HCT116 (cell line): ENCODE measurements at regions not wholly inside any gene's neighbourhood (a gene's known extent, or its start where the extent isn't known, plus 50 kb on each side); places are given as distances from the start of the nearest gene placed in this dataset.

Experiments used
- ATAC-seq: fragments of 200-7000 bp; cut with Tn5 transposase; 2 replicates; pipeline ENCODE4 v1.9.1; 2020; ENCODE audit warnings: mild to moderate bottlenecking, moderate library complexity
- BruUV-seq: library from RNA; stranded (reverse); fragments of 400-500 nt; replicated peaks from 2 replicates; lab custom pipeline; 2021; lab: Mats Ljungman, UMichigan
- CTCF ChIA-PET: fragments of 300-600 bp; sonication (Branson Sonifier 250); formaldehyde crosslinking; loops from one replicate; lab custom pipeline; 2021; ENCODE audit warnings: antibody characterized with exemption; lab: Charles Lee
- POLR2A ChIA-PET: fragments of 300-600, 350-600 bp; sonication (Branson Sonifier 250); formaldehyde crosslinking; loops from one replicate; lab custom pipeline; 2021; ENCODE audit warnings: antibody characterized with exemption; lab: Charles Lee
- RAD21 ChIA-PET, 2 experiments: fragments of 300-600 bp; sonication (Branson Sonifier 250); formaldehyde crosslinking; loops; one replicate each; lab custom pipeline; 2023; ENCODE audit warnings: low total read pairs in 2 of 2; ENCODE audit not compliant: uncharacterized antibody in 2 of 2, unreplicated experiment in 2 of 2, low non-redundant PET in 1 of 2; lab: Charles Lee
- DNase-seq: peaks from one replicate; pipeline ENCODE4 v3.0.0-alpha.2; 2010; ENCODE audit warnings: low read depth, low spot score
- H2AFZ ChIP-seq: fragments of 200-600 bp; shearing (Covaris generic), sonication (generic); 2 replicates; pipeline ENCODE4 v1.6.1; 2017; ENCODE audit warnings: low read depth, mixed run types, mixed read lengths, antibody characterized with exemption, low read length; ENCODE audit not compliant: poor library complexity, severe bottlenecking
- H3K27ac ChIP-seq: 2 replicates; pipeline ENCODE4 v1.5.1; 2012; ENCODE audit warnings: low read depth, low read length
- H3K27me3 ChIP-seq: fragments of 200-600 bp; sonication (generic); 2 replicates; pipeline ENCODE4 v1.6.1; 2016; ENCODE audit warnings: mixed run types, low read length, mixed read lengths; ENCODE audit not compliant: insufficient read depth
- H3K36me3 ChIP-seq, 2 experiments: fragments of 200-500 bp in 1 of 2; fragments of 200-600 bp in 1 of 2; sonication (Bioruptor generic) in 1 of 2; sonication (generic) in 1 of 2; 2 replicates each; pipeline versions ENCODE4 v1.5.1 to v1.6.1; 2014 to 2016; ENCODE audit warnings: low read length in 2 of 2, inconsistent platforms in 1 of 2, mixed read lengths in 1 of 2, mixed run types in 1 of 2; ENCODE audit not compliant: insufficient read depth in 2 of 2, control insufficient read depth in 1 of 2
- H3K4me1 ChIP-seq, 2 experiments: fragments of 200-600 bp in 1 of 2; sonication (generic) in 1 of 2; 2 replicates each; pipeline versions ENCODE4 v1.5.1 to v1.6.1; 2012 to 2017; ENCODE audit warnings: low read length in 2 of 2, inconsistent platforms in 1 of 2, mild to moderate bottlenecking in 1 of 2, mixed read lengths in 1 of 2, mixed run types in 1 of 2, moderate library complexity in 1 of 2; ENCODE audit not compliant: insufficient read depth in 2 of 2, control insufficient read depth in 1 of 2
- H3K4me2 ChIP-seq: fragments of 200-600 bp; sonication (generic); 2 replicates; pipeline ENCODE4 v1.6.1; 2017; ENCODE audit warnings: mixed run types, low read length, mixed read lengths
- H3K4me3 ChIP-seq, 2 experiments: fragments of 200-600 bp in 1 of 2; sonication (generic) in 1 of 2; replicated peaks in 1 of 2; 2 replicates each; pipeline ENCODE4 v1.5.1; 2011 to 2016; ENCODE audit warnings: low read length in 2 of 2, control low read depth in 1 of 2, low read depth in 1 of 2, mild to moderate bottlenecking in 1 of 2, mixed read lengths in 1 of 2, mixed run types in 1 of 2
- H3K79me2 ChIP-seq: fragments of 200-600 bp; sonication (generic); 2 replicates; pipeline ENCODE4 v1.6.1; 2017; ENCODE audit warnings: mild to moderate bottlenecking, mixed run types, low read length, moderate library complexity, mixed read lengths; ENCODE audit not compliant: insufficient read depth
- H3K9ac ChIP-seq: fragments of 200-600 bp; sonication (generic); 2 replicates; pipeline ENCODE4 v1.6.1; 2016; ENCODE audit warnings: low read length, mixed read lengths
- H3K9me2 ChIP-seq: fragments of 200-600 bp; sonication (generic), shearing (Covaris generic); 2 replicates; pipeline ENCODE4 v1.6.1; 2017; ENCODE audit warnings: mixed run types, mild to moderate bottlenecking, moderate library complexity; ENCODE audit not compliant: insufficient read depth
- H3K9me3 ChIP-seq, 2 experiments: fragments of 200-500 bp in 1 of 2; fragments of 200-600 bp in 1 of 2; sonication (Bioruptor generic) in 1 of 2; sonication (generic) in 1 of 2; 2 replicates each; pipeline ENCODE4 v1.6.1; 2014 to 2017; ENCODE audit warnings: low read length in 2 of 2, mixed read lengths in 2 of 2, inconsistent platforms in 1 of 2, low read depth in 1 of 2, mild to moderate bottlenecking in 1 of 2, mixed run types in 1 of 2, moderate library complexity in 1 of 2; ENCODE audit not compliant: control insufficient read depth in 1 of 2, insufficient read depth in 1 of 2
- H4K20me1 ChIP-seq: fragments of 200-600 bp; sonication (generic), shearing (Covaris generic); 2 replicates; pipeline ENCODE4 v1.6.1; 2017; ENCODE audit warnings: mixed run types, mild to moderate bottlenecking, moderate library complexity; ENCODE audit not compliant: insufficient read depth
- CBX3 ChIP-seq: IDR thresholded peaks from 2 replicates; pipeline ENCODE4 v1.6.1; 2012; ENCODE audit warnings: low read depth
- CEBPB ChIP-seq: IDR thresholded peaks from 2 replicates; pipeline ENCODE4 v1.6.1; 2012; ENCODE audit warnings: low read depth
- EGR1 ChIP-seq: IDR thresholded peaks from 2 replicates; pipeline ENCODE4 v1.6.1; 2012; ENCODE audit warnings: low read depth
- JUND ChIP-seq: IDR thresholded peaks from 2 replicates; pipeline ENCODE4 v1.6.1; 2012
- POLR2AphosphoS5 ChIP-seq: IDR thresholded peaks from 2 replicates; pipeline ENCODE4 v1.6.1; 2011; ENCODE audit warnings: mild to moderate bottlenecking, low read depth, low read length, moderate library complexity
- RAD21 ChIP-seq: IDR thresholded peaks from 2 replicates; pipeline ENCODE4 v1.6.1; 2012; ENCODE audit warnings: low read depth, mild to moderate bottlenecking
- SRF ChIP-seq: IDR thresholded peaks from 2 replicates; pipeline ENCODE4 v1.6.1; 2012; ENCODE audit warnings: low read depth
- TCF7L2 ChIP-seq: IDR thresholded peaks from 2 replicates; pipeline ENCODE4 v1.7.0; 2011; ENCODE audit warnings: borderline replicate concordance, inconsistent platforms; ENCODE audit not compliant: insufficient read depth, insufficient read length; ENCODE audit errors: extremely low read depth
- ZNF274 ChIP-seq: fragments of 200-500 bp; sonication (Bioruptor generic); IDR thresholded peaks from 2 replicates; pipeline ENCODE4 v1.6.1; 2014; ENCODE audit warnings: mild to moderate bottlenecking, low read depth, low read length, inconsistent platforms
- intact Hi-C: fragments of 100-400 bp; cut with micrococcal nuclease; formaldehyde crosslinking; loops from 2 replicates; pipeline ENCODE4 v1.10.0; 2022
- TF ChIP-seq, protein P1 (sequence below): IDR thresholded peaks from 2 replicates; pipeline ENCODE4 v1.6.1; 2012
- TF ChIP-seq, protein P2 (sequence below): IDR thresholded peaks from 2 replicates; pipeline ENCODE4 v1.6.1; 2012
- TF ChIP-seq, protein P3 (sequence below): IDR thresholded peaks from 2 replicates; pipeline ENCODE4 v1.6.1; 2011; ENCODE audit warnings: mild to moderate bottlenecking, low read length, moderate library complexity; ENCODE audit not compliant: insufficient replicate concordance; ENCODE audit errors: extremely low read depth

DNA sequence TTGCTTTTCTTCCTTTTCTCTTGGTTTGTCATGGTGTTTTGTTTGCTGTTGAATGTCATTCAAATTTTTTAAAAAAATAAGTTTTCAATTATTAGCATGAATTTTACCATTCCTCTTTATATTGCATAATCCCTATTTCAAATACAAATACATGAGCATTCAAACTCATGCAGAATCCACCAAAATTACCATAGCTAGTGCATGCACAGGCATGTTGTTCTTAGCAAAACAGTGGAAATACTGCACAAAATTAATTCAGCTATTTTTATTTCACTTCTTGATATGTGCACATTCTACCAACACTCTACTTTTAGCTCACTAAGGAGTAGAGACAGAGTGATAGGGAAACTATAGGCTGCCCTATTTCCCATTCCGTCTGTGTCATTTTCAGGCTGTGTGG lies 670.1 kb upstream of the LRRN3 start:
- H3K36me3 ChIP-seq: no peaks in the 10 kb centered on the region
- no peaks in the 10 kb centered on the region for H3K9me3 ChIP-seq
- H3K9me2 ChIP-seq: no peaks in the 10 kb centered on the region
- TF ChIP-seq EGR1 (no peak), JUND (no peak), RAD21 (no peak), CBX3 (no peak), TCF7L2 (no peak), POLR2AphosphoS5 (no peak), CEBPB (no peak), SRF (no peak), ZNF274 (no peak)
- TF ChIP-seq, protein P1, sequence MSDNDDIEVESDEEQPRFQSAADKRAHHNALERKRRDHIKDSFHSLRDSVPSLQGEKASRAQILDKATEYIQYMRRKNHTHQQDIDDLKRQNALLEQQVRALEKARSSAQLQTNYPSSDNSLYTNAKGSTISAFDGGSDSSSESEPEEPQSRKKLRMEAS: no peak
- TF ChIP-seq, protein P2, sequence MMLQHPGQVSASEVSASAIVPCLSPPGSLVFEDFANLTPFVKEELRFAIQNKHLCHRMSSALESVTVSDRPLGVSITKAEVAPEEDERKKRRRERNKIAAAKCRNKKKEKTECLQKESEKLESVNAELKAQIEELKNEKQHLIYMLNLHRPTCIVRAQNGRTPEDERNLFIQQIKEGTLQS: no peak
- TF ChIP-seq, protein P3, sequence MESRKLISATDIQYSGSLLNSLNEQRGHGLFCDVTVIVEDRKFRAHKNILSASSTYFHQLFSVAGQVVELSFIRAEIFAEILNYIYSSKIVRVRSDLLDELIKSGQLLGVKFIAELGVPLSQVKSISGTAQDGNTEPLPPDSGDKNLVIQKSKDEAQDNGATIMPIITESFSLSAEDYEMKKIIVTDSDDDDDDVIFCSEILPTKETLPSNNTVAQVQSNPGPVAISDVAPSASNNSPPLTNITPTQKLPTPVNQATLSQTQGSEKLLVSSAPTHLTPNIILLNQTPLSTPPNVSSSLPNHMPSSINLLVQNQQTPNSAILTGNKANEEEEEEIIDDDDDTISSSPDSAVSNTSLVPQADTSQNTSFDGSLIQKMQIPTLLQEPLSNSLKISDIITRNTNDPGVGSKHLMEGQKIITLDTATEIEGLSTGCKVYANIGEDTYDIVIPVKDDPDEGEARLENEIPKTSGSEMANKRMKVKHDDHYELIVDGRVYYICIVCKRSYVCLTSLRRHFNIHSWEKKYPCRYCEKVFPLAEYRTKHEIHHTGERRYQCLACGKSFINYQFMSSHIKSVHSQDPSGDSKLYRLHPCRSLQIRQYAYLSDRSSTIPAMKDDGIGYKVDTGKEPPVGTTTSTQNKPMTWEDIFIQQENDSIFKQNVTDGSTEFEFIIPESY: no peak
- H3K79me2 ChIP-seq: no peaks in the 10 kb centered on the region
- H3K4me2 ChIP-seq: no peak overlapping the region
- POLR2A ChIA-PET: no interaction called here
- ATAC-seq (no peak), DNase-seq (no peak)
- H3K4me3 ChIP-seq: no peak overlapping the region
- intact Hi-C loops: no loop called here
- H3K27me3 ChIP-seq: no peaks in the 10 kb centered on the region
- H3K9ac ChIP-seq: no peak overlapping the region
- H2AFZ ChIP-seq: no peak overlapping the region
- CTCF ChIA-PET: no interaction called here
- H3K27ac ChIP-seq: no peak overlapping the region
- no peaks in the 10 kb centered on the region for H4K20me1 ChIP-seq
- RAD21 ChIA-PET: no interaction called here
- H3K4me1 ChIP-seq: no peaks in the 10 kb centered on the region
- no TSS peak for BruUV-seq
